ENCODE measurements at regions not wholly inside any gene's neighbourhood (a gene's known extent, or its start where the extent isn't known, plus 50 kb on each side); places are given as distances from the start of the nearest gene placed in this dataset.

DNA sequence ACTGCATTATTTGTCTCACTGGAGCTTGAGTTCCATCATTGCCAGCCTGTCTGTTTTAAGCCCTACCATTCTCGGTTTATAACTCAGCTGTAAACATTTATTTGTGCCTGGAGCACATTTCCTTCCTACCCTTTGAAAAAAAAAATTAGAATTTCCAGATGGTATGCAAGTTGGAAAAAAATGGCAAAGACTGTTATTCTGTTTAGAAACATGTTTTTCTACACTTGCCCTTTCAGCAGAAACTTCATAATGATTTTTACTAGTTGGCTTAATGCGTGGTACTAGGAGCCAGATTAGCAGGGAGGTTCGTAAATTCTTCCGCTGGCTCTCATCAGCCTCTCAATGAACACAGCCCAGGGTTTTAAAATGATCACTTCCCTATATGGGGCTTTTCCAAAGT, 238.8 kb upstream of the WWC1 start:
- no peak overlapping the region for H3K27ac Mint-ChIP-seq
- no peak for DNase-seq
- peaks cover 0 to 6% of the 10 kb centered on the region in 2 donors for H3K4me1 Mint-ChIP-seq
- H3K4me3 Mint-ChIP-seq: no peak overlapping the region
- no peaks in the 10 kb centered on the region for H3K36me3 Mint-ChIP-seq
- H3K27me3 Mint-ChIP-seq: no peaks in the 10 kb centered on the region
- no peak for ATAC-seq (replicated peaks)
- peaks cover 0 to 4% of the 10 kb centered on the region in 2 donors for H3K9me3 Mint-ChIP-seq

DNA sequence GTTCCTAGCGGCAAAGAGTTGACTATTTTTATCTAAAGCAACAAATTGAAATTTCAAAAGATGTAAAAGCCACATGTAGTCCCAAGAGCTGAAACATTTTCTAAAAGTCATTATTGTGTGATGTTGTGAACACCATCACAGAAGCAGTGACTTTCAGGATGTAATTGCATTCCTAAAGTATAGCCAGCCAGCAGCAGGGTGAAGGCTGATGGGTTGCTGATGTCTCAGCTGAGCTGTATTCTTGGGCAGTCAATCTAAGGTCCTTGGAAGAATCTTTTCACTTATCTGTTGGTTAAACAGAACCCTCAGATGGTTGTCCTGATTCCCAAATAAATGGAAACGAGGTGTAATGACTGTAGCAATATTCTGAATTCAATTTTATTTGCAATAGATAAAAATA, 237.4 kb upstream of the WWC1 start:
- no peak overlapping the region for H3K27ac Mint-ChIP-seq
- H3K36me3 Mint-ChIP-seq: no peaks in the 10 kb centered on the region
- H3K4me3 Mint-ChIP-seq: no peak overlapping the region
- ATAC-seq (replicated peaks) (no peak), DNase-seq (no peak)
- H3K9me3 Mint-ChIP-seq: peaks cover 0 to 7% of the 10 kb centered on the region in 2 donors
- H3K27me3 Mint-ChIP-seq: no peaks in the 10 kb centered on the region
- H3K4me1 Mint-ChIP-seq: no peaks in the 10 kb centered on the region

DNA sequence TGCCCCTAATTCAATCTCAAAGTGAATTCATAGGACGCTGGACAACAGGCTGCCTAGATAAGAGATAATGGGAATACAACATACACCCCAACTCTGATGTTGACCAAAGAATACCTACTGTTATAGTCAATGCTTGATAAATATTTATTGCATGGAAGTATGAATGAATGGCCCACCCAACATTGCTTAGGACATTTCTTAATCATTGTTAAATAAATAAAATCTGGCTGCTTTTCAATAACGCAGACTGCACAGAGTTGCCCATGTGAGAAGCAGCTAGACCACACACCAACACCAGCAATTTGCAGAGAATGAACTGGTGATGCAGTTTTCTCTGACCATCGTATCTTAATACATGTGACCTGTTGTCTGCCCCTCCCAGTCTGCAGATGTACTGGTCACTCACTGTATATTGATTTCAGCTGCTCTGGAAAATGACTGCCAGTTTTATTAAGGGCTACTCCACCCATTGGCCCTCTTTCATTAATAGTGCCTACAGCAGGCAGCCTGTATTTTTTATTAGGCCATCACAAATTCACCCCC, 236.2 kb upstream of the WWC1 start:
- peaks cover 0 to 7% of the 10 kb centered on the region in 2 donors for H3K9me3 Mint-ChIP-seq
- DNase-seq: no peak
- H3K27me3 Mint-ChIP-seq: no peaks in the 10 kb centered on the region

DNA sequence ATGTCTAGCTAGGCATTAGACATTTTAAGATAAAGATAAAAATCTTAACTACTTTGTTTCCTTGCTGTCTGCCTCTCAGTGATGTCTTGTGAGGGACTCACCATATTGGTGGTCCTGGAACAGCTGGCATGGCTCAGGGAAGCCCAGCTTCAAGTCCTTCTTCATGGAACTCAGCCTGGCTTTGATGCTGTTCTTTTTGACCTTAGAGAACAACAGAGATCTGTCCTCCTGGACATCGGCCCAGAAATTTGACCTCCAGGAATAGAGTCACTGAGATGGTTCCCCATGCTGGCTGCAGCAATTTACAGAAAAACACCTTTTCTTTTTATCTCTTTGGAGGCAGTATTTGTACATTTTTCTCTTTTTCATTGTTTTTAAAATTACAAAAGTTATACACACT, 235.5 kb upstream of the WWC1 start:
- Mint-ChIP-seq H3K36me3 (no peaks in the 10 kb centered on the region), H3K9me3 (peaks cover 0 to 7% of the 10 kb centered on the region in 2 donors), H3K27ac (no peak overlapping the region)

More for the DNA sequence above, 236.2 kb upstream of the WWC1 start:
- Mint-ChIP-seq H3K27ac (no peak overlapping the region), H3K4me3 (no peak overlapping the region), H3K4me1 (no peaks in the 10 kb centered on the region), H3K36me3 (no peaks in the 10 kb centered on the region)
- no peak for ATAC-seq (replicated peaks)

DNA sequence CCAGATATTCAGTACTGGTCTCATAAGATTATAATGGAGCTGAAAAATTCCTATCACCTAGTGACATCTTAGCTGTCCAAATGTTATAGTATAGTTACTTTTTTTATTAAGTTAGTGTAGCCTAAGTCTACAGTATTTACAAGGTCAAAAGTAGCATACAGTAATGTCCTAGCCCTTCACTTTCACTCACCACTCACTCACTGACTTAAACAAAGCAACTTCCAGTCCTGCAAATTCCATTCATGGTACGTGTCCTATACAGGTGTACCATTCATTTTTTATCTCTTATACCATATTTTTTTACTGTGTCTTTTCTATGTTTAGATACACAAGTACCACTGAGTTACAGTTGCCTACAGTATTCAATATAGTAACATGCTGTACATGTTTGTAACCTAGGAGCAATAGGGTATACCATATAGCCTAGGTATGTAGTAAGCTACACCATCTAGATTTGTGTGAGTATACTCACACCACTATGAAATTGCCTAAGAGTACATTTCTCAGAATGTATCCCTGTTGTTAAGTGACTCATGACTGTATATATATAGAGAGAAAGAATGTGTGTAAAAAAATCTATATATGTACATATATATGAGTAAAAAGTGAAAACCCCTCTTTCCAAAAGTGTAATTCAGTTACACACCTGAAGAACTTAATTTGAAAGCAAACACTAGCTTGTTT, 234.8 kb upstream of the WWC1 start:
- Mint-ChIP-seq H3K27me3 (no peaks in the 10 kb centered on the region), H3K36me3 (no peaks in the 10 kb centered on the region), H3K9me3 (peaks cover 0 to 7% of the 10 kb centered on the region in 2 donors), H3K27ac (no peak overlapping the region), H3K4me3 (no peak overlapping the region), H3K4me1 (no peaks in the 10 kb centered on the region)
- no peak for ATAC-seq (replicated peaks)
- no peak for DNase-seq

More for the DNA sequence above, 235.5 kb upstream of the WWC1 start:
- Mint-ChIP-seq H3K4me3 (no peak overlapping the region), H3K27me3 (no peaks in the 10 kb centered on the region), H3K4me1 (no peaks in the 10 kb centered on the region)
- ATAC-seq (replicated peaks) (no peak), DNase-seq (no peak)

DNA sequence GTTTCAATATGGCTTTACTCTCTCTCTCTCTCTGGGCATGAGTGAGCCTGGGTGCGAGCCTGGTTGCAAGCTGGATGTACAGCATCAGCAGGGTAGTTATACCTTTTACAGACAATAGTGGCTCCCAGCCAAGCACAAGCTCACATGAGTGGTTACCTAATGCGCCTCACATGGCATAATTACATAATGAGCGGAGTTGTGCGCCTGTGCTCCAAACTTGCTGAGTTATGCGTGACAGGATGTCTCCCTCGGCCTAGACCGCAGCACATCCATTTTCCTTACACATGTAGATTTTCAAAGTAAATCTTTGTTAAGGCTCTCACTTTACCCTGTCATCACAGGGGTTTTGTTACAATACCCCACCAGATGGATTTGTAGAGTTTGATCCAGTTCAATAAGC, 233.5 kb upstream of the WWC1 start:
- Mint-ChIP-seq H3K27ac (no peak overlapping the region), H3K9me3 (peaks cover 0 to 7% of the 10 kb centered on the region in 2 donors), H3K27me3 (no peaks in the 10 kb centered on the region), H3K4me1 (no peaks in the 10 kb centered on the region), H3K4me3 (no peak overlapping the region), H3K36me3 (no peaks in the 10 kb centered on the region)
- ATAC-seq (replicated peaks): no peak
- DNase-seq: no peak

DNA sequence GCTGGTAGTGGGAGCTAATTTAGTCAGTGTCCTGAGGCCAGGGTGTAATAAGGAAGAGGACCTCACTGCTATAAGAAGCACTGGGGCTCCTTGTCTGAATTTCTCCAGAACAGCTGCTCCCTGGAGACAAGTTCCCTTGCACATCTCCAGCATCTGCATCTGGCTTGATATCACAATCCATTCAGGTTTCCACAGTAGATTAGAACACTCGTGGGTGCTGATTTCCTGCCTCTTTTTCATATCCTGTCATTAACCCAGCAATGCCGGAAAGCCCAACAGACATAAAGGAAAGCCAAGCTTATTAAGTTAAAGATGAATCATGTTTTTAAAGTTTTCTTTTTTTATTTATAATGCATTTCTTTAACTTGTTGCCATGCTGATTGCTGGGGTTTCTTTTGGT, 232.3 kb upstream of the WWC1 start:
- Mint-ChIP-seq H3K9me3 (peaks cover 0 to 7% of the 10 kb centered on the region in 2 donors), H3K4me1 (no peaks in the 10 kb centered on the region), H3K27me3 (no peaks in the 10 kb centered on the region), H3K4me3 (no peak overlapping the region), H3K36me3 (no peaks in the 10 kb centered on the region), H3K27ac (no peak overlapping the region)
- DNase-seq: no peak
- ATAC-seq (replicated peaks): no peak

DNA sequence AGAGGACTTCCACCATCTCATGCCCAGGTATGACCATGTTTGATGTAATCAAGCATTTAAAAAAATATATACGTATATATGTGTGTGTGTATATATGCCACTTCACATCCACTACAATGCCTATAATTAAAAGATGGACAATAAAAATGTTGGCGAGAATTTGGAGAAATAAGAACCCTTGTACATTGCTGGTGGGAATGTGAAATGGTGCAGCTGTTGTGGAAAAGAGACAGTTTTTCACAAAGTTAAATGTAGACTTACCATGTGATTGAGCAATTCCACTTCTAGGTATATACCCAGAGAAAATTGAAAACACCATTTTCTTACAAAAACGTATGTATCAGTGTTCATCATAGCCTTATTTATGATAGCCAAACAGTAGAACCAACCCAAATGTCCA, 229.2 kb upstream of the WWC1 start:
- H3K27me3 Mint-ChIP-seq: no peaks in the 10 kb centered on the region
- ATAC-seq (replicated peaks) (no peak), DNase-seq (no peak)
- H3K9me3 Mint-ChIP-seq: peaks cover 0 to 3% of the 10 kb centered on the region in 2 donors
- H3K4me1 Mint-ChIP-seq: no peaks in the 10 kb centered on the region
- no peaks in the 10 kb centered on the region for H3K36me3 Mint-ChIP-seq
- no peak overlapping the region for H3K4me3 Mint-ChIP-seq
- H3K27ac Mint-ChIP-seq: no peak overlapping the region

DNA sequence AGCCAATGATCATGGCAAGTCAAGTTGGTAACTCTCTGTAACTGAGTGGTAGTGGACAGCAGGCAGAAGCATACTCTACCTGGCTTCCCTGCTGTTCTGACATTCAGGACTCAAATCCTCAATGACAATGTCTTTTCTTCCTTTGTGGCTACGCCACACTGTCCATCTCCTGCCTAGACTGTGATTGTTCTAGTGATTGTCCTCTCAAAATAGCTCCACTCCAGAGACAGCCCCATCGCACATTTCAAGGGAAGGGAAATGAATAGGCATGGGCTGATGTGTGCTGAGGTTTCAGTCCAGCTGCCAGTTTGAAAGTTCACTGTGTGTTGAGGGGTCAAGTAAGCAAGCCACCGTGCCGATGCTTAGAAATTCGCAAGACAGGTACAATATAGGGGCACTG, 227.0 kb upstream of the WWC1 start:
- Mint-ChIP-seq H3K27me3 (no peaks in the 10 kb centered on the region), H3K27ac (no peak overlapping the region), H3K4me1 (no peaks in the 10 kb centered on the region), H3K4me3 (no peak overlapping the region), H3K9me3 (no peaks in the 10 kb centered on the region), H3K36me3 (no peaks in the 10 kb centered on the region)
- ATAC-seq (replicated peaks) (no peak), DNase-seq (no peak)

DNA sequence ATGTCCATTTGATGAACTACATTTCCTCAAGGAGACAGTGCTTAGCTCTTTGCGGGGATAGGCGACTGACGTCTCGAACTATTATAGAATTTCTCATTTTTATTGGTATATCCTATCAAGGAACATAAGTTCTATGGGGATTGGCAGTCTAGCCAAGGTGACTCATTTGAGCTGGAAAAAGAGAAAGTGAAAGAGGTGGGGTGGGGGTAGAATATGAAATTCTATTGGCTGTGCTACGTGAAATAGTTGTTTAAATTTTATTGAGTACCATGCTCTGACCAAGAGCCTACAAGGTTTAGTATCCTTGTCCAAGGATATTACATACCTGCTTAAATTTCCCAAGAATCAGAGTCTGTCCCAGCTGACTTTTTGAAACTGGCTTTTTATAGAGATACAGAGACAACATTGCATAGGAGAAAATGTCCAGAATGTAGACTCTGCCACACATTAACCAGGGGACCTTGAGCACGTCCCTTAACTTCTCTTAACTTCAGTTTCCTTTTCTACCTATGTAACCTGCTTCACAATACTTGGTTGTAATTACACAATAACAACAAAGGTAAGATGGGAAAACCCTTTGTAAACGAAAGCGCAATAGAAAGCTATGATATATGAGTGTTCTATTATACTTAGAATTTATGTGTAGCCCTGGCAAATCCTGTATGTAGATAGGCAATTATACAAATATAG, 226.4 kb upstream of the WWC1 start:
- no peaks in the 10 kb centered on the region for H3K27me3 Mint-ChIP-seq
- no peaks in the 10 kb centered on the region for H3K9me3 Mint-ChIP-seq
- no peak for ATAC-seq (replicated peaks)
- no peaks in the 10 kb centered on the region for H3K4me1 Mint-ChIP-seq
- H3K36me3 Mint-ChIP-seq: no peaks in the 10 kb centered on the region
- H3K27ac Mint-ChIP-seq: no peak overlapping the region
- DNase-seq: no peak
- no peak overlapping the region for H3K4me3 Mint-ChIP-seq

DNA sequence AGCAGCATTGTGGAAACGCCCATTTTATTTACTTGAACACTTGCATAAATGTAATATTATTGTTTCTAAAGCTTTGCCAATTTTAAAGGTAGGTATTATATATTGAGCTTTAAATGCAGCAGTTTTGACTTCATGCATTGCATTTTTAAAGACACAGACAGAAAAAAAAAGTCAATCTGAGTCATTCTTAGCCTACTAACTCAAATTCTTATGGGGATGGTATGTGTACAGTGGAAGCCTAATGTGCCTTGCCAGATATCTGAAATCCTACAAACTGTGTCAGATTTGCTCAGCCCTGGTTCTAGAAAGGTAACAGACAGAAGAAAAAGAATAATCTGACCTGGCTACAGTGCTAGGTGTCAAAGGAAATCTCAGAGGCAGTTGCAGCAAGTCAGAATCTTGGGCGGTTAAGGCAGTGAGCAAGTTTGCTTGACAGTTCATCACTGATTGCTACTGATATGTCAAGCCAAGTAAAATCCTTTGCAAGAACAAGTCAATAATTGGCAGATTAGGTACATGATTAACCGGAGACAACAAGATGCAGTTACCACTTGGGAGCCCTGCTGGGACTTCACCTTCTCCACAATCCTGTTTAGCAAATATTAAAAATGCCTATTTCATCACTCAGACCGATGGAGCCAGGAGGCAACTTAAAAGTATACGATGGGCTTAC, 224.8 kb upstream of the WWC1 start:
- H3K36me3 Mint-ChIP-seq: no peaks in the 10 kb centered on the region
- ATAC-seq (replicated peaks): no peak
- no peaks in the 10 kb centered on the region for H3K9me3 Mint-ChIP-seq
- no peaks in the 10 kb centered on the region for H3K27me3 Mint-ChIP-seq
- H3K4me1 Mint-ChIP-seq: no peaks in the 10 kb centered on the region
- no peak for DNase-seq
- H3K27ac Mint-ChIP-seq: no peak overlapping the region
- no peak overlapping the region for H3K4me3 Mint-ChIP-seq

DNA sequence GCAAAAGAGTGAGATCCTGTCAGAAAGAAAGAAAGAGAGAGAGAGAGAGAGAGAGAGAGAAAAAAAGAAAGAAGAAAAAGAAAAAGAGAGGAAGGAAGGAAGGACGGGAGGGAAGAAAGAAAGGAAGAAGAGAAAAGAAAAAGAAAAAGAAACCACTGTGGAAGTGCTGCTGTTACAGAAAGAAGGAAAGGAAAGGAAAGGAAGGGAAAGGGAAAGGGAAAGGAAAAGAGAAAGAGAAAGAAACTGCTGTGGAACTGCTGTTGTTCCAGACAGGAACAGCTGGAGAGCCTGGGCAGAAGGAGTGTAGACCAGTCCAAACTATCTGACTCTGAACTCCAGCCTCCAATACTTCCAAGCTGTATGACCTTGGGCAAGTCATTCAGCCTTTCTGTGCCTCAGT, 220.7 kb upstream of the WWC1 start:
- peaks cover 0 to 3% of the 10 kb centered on the region in 2 donors for H3K4me1 Mint-ChIP-seq
- DNase-seq: no peak
- no peaks in the 10 kb centered on the region for H3K27me3 Mint-ChIP-seq
- ATAC-seq (replicated peaks): no peak
- H3K4me3 Mint-ChIP-seq: no peak overlapping the region
- H3K36me3 Mint-ChIP-seq: no peaks in the 10 kb centered on the region
- H3K9me3 Mint-ChIP-seq: peaks cover 0 to 5% of the 10 kb centered on the region in 2 donors
- no peak overlapping the region for H3K27ac Mint-ChIP-seq

DNA sequence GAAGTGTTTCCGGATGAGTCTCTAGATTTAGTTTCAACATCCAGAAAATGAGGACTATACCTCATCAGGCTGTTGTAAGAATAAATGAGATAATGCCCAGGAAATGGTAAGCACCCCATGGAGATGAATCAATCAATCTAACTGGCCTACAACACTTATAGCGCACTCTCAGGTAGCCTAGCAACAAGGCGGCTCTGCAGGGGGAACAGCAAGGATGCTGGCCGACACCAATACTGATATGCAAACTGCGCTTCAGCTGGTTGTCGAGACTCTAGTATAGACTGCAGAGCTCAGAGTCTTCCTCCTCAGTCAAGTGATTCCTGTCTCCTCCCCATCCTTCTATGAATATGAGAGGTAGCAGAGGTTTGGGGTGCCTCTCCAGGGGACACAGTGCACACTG, 218.8 kb upstream of the WWC1 start:
- no peaks in the 10 kb centered on the region for H3K27me3 Mint-ChIP-seq
- ATAC-seq (replicated peaks) (no peak), DNase-seq (no peak)
- H3K4me3 Mint-ChIP-seq: no peak overlapping the region
- peaks cover 0 to 8% of the 10 kb centered on the region in 2 donors for H3K9me3 Mint-ChIP-seq
- peaks cover 0 to 3% of the 10 kb centered on the region in 2 donors for H3K4me1 Mint-ChIP-seq
- H3K36me3 Mint-ChIP-seq: no peaks in the 10 kb centered on the region
- no peak overlapping the region for H3K27ac Mint-ChIP-seq

DNA sequence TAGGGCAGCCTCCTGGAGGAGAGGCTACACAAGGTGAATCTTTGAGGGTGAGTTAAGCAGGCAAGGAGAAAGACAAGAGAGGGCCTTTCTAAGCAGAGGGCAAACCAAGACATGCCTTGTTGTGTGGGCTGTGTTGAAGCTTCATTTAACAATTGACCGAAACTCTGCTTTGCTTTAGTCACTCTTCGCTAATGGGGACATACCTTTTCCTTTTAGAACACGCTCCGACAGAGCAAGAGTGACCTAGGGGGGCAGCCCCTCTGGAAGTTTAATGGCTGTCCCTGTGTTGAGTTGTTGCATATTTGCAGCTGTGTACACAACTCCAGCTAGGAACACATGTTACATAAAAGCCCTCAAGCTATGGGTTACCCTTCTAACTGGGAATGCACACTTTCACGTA, 218.1 kb upstream of the WWC1 start:
- Mint-ChIP-seq H3K4me3 (no peak overlapping the region), H3K27ac (no peak overlapping the region), H3K27me3 (no peaks in the 10 kb centered on the region), H3K4me1 (peaks cover 0 to 3% of the 10 kb centered on the region in 2 donors), H3K36me3 (no peaks in the 10 kb centered on the region), H3K9me3 (peaks cover 0 to 8% of the 10 kb centered on the region in 2 donors)
- ATAC-seq (replicated peaks): no peak
- no peak for DNase-seq

Measured in stimulated activated naive B cell treated with anti-CD40 and anti-IgM and Interleukin-4, amounts not matched to agents 10 μg/mL and 1 μg/mL and 100 μg/mL, for 72 hours (primary cell).